ENCODE measurements at regions not wholly inside any gene's neighbourhood (a gene's known extent, or its start where the extent isn't known, plus 50 kb on each side); places are given as distances from the start of the nearest gene placed in this dataset.

GRCh38 chr3:113054552-113054951, 63.8 kb downstream of the GTPBP8 start:
- TF ChIP-seq CTCF (IDR thresholded peaks at IDR 0.05) (peak in 1 of 4 experiments; percentile 16), POLR2A (IDR thresholded peaks at IDR 0.05) (no peak), POLR2AphosphoS5 (IDR thresholded peaks at IDR 0.05) (peak; percentile 58)
